Urothelium cell line (cell line): ENCODE measurements at regions not wholly inside any gene's neighbourhood (a gene's known extent, or its start where the extent isn't known, plus 50 kb on each side); places are given as distances from the start of the nearest gene placed in this dataset.
A peak's percentile ranks its signal among the peaks of the same experiment; 100 is the strongest.

Experiments used
- DNase-seq: peaks from one replicate; pipeline ENCODE4 v3.0.0; 2011; ENCODE audit warnings: low spot score, mixed read lengths
- FAIRE-seq: peaks from 2 replicates; lab custom pipeline; 2011; peaks lifted over from hg19 to GRCh38; lab: Jason Lieb, UNC

- no peak for FAIRE-seq
- no peak for DNase-seq
Observed at GRCh38 chr10:111871458-111871857, 312.1 kb downstream of the GPAM start.

GRCh38 chr10:111872591-111872990 is 311.0 kb downstream of the GPAM start:
- DNase-seq: peak; percentile 40
- FAIRE-seq: no peak

- FAIRE-seq: no peak
- DNase-seq: no peak
Observed at GRCh38 chr10:111873041-111873440, 310.5 kb downstream of the GPAM start.

GRCh38 chr10:111873621-111874135 is 309.9 kb downstream of the GPAM start:
- DNase-seq (no peak), FAIRE-seq (no peak)

GRCh38 chr10:111874576-111874975 is 309.0 kb downstream of the GPAM start:
- FAIRE-seq: no peak

GRCh38 chr10:111875725-111876124 is 307.8 kb downstream of the GPAM start:
- peak; percentile 34 for DNase-seq
- no peak for FAIRE-seq

More at GRCh38 chr10:111874576-111874975, 309.0 kb downstream of the GPAM start:
- DNase-seq: peak; percentile 39

GRCh38 chr10:111877258-111877657 is 306.3 kb downstream of the GPAM start:
- FAIRE-seq (no peak), DNase-seq (no peak)

GRCh38 chr10:111879969-111880368 is 303.6 kb downstream of the GPAM start:
- peak; percentile 27 for DNase-seq
- FAIRE-seq: no peak

- DNase-seq (peak; percentile 24), FAIRE-seq (no peak)
Observed at GRCh38 chr10:111885046-111885445, 298.5 kb downstream of the GPAM start.

- FAIRE-seq (no peak), DNase-seq (no peak)
Observed at GRCh38 chr10:111885919-111886318, 297.6 kb downstream of the GPAM start.

- FAIRE-seq: no peak
Observed at GRCh38 chr10:111887266-111887665, 296.3 kb downstream of the GPAM start.

GRCh38 chr10:111890046-111890445 is 293.5 kb downstream of the GPAM start:
- FAIRE-seq: no peak
- no peak for DNase-seq

More at GRCh38 chr10:111887266-111887665, 296.3 kb downstream of the GPAM start:
- DNase-seq: no peak

GRCh38 chr10:111916011-111916410 is 267.6 kb downstream of the GPAM start:
- DNase-seq (no peak), FAIRE-seq (no peak)

- DNase-seq: no peak
- no peak for FAIRE-seq
Observed at GRCh38 chr10:111921821-111922220, 261.7 kb downstream of the GPAM start.

- DNase-seq: no peak
- FAIRE-seq: no peak
Observed at GRCh38 chr10:111923032-111923431, 260.5 kb downstream of the GPAM start.

- no peak for FAIRE-seq
- no peak for DNase-seq
Observed at GRCh38 chr10:111926286-111926685, 257.3 kb downstream of the GPAM start.

- FAIRE-seq: no peak
- DNase-seq: no peak
Observed at GRCh38 chr10:111933937-111934336, 249.6 kb downstream of the GPAM start.

- FAIRE-seq: no peak
- no peak for DNase-seq
Observed at GRCh38 chr10:111934931-111935330, 248.6 kb downstream of the GPAM start.

GRCh38 chr10:111936143-111936542 is 247.4 kb downstream of the GPAM start:
- DNase-seq: no peak
- FAIRE-seq: no peak

- DNase-seq (no peak), FAIRE-seq (no peak)
Observed at GRCh38 chr10:111944331-111944730, 239.2 kb downstream of the GPAM start.

- no peak for FAIRE-seq
- no peak for DNase-seq
Observed at GRCh38 chr10:111953949-111954348, 229.6 kb downstream of the GPAM start.

- no peak for DNase-seq
- FAIRE-seq: no peak
Observed at GRCh38 chr10:111954386-111954785, 229.2 kb downstream of the GPAM start.

GRCh38 chr10:111956841-111957240 is 226.7 kb downstream of the GPAM start:
- no peak for FAIRE-seq
- DNase-seq: no peak
